ENCODE measurements at regions not wholly inside any gene's neighbourhood (a gene's known extent, or its start where the extent isn't known, plus 50 kb on each side); places are given as distances from the start of the nearest gene placed in this dataset.

DNA sequence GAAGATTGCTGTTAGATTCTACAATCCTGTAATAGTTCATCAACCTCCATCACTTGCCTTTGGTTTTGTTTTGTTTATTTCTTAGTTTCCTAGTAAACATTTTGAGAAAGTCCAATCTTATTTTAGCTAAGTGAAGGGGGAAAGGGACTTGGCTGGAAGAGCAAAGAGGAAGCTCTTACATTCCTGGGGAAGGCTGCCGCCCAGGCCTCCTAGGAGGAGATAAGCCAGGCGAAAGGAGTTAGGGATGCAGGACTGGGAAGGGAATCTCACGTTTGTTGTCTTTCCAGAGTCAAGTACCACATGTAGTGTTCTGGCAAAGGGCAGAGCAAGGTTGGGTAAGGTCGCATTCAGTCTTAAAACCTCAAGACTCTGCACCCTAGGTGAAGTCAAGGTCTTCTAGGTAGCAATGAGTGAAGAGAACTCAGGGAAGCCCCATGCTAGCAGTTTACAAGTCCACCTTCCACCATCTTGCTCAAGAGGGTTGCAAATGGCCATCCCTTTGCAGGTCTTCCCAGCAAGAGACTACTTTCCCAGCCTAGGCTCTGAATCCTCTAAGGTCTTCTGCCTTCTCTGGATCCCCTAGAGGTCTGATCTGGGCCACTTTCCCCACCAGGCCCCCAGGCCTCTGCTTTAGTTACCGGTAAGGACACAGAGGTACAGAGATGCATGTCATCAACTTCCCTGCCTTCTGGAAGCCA lies 320.7 kb downstream of the CYP26B1 start:
- TF ChIP-seq, protein P1, sequence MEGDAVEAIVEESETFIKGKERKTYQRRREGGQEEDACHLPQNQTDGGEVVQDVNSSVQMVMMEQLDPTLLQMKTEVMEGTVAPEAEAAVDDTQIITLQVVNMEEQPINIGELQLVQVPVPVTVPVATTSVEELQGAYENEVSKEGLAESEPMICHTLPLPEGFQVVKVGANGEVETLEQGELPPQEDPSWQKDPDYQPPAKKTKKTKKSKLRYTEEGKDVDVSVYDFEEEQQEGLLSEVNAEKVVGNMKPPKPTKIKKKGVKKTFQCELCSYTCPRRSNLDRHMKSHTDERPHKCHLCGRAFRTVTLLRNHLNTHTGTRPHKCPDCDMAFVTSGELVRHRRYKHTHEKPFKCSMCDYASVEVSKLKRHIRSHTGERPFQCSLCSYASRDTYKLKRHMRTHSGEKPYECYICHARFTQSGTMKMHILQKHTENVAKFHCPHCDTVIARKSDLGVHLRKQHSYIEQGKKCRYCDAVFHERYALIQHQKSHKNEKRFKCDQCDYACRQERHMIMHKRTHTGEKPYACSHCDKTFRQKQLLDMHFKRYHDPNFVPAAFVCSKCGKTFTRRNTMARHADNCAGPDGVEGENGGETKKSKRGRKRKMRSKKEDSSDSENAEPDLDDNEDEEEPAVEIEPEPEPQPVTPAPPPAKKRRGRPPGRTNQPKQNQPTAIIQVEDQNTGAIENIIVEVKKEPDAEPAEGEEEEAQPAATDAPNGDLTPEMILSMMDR (IDR thresholded peaks at IDR 0.05): no peak
- peaks cover 28% of the 10 kb centered on the region for H3K27me3 Mint-ChIP-seq (ENCODE audit: low read depth, poor library complexity)
- DNase-seq: no peak
- H3K27ac Mint-ChIP-seq: no peak overlapping the region
- peaks cover 14% of the 10 kb centered on the region for H3K4me1 Mint-ChIP-seq
- H3K36me3 Mint-ChIP-seq (ENCODE audit: low read depth): peaks cover 5% of the 10 kb centered on the region
- H3K4me3 Mint-ChIP-seq: no peak overlapping the region
- peaks cover 18% of the 10 kb centered on the region for H3K9me3 Mint-ChIP-seq

DNA sequence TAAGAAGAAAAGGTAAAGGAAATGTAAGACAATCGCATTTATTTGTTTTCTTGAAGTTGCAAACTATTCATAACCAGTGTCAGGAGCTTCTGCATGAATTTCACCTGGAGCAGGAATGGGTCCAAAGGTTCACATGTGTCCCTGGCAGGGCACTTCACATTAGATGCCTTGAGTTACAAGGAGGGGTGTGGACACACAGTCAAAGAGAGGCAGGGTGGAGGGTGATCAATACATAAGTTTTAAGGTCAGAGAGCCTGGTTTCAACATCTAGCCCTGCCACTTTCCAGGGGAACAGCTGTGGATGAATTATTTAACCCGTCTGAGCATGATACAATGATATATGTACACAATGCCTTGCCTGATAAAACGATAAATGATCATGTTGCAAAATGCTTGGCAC lies 321.4 kb downstream of the CYP26B1 start:
- Mint-ChIP-seq H3K27me3 (ENCODE audit: low read depth, poor library complexity) (peaks cover 28% of the 10 kb centered on the region), H3K36me3 (ENCODE audit: low read depth) (peaks cover 5% of the 10 kb centered on the region), H3K9me3 (peaks cover 18% of the 10 kb centered on the region), H3K4me3 (no peak overlapping the region), H3K27ac (no peak overlapping the region), H3K4me1 (peaks cover 14% of the 10 kb centered on the region)
- TF ChIP-seq, protein P1 (IDR thresholded peaks at IDR 0.05): no peak
- DNase-seq: no peak

DNA sequence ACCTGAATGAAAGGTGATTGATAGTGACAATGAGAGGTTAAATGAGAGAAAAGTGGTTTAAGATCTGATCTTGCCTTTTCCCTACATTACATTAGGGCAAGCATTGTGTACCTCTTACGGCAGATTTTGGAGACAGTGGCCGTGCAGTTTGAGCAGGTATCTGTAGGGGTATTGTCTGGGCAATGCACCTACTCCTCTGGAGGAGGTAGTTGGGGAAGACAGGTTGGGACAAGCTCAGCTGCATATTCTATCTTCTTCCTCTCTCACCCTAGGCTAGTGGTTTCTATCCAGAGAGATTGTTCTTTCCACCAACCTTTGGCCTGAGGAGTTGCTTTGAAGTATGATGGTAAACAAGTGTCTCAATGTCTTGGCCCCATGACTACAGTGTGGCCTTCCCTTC lies 323.2 kb downstream of the CYP26B1 start:
- H3K4me1 Mint-ChIP-seq: no peaks in the 10 kb centered on the region
- no peak overlapping the region for H3K27ac Mint-ChIP-seq
- DNase-seq: no peak
- peaks cover 19% of the 10 kb centered on the region for H3K27me3 Mint-ChIP-seq (ENCODE audit: low read depth, poor library complexity)
- TF ChIP-seq, protein P1 (IDR thresholded peaks at IDR 0.05): no peak
- H3K36me3 Mint-ChIP-seq (ENCODE audit: low read depth): peaks cover 5% of the 10 kb centered on the region
- peaks cover 18% of the 10 kb centered on the region for H3K9me3 Mint-ChIP-seq
- H3K4me3 Mint-ChIP-seq: no peak overlapping the region

DNA sequence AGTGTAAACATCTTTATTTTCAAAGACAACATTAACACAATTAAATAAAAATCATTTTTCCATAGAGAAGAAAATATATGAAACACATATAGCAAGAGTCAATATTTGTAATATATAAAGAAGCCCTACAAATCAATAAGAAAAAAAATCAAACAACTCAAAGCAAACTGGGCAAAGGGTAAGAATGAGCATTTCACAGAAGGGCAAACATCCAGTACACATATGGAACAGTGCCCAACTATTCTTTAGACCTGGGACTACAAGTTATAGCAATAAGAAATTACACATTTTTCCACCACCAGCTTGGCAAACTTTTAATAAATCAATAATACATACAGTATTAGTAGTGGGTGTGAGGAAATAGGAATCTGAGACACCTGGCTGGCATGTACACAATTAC lies 324.1 kb downstream of the CYP26B1 start:
- H3K4me1 Mint-ChIP-seq: no peaks in the 10 kb centered on the region
- DNase-seq: no peak
- no peak overlapping the region for H3K4me3 Mint-ChIP-seq
- peaks cover 5% of the 10 kb centered on the region for H3K36me3 Mint-ChIP-seq (ENCODE audit: low read depth)
- peaks cover 18% of the 10 kb centered on the region for H3K9me3 Mint-ChIP-seq
- TF ChIP-seq, protein P1 (IDR thresholded peaks at IDR 0.05): no peak
- H3K27me3 Mint-ChIP-seq (ENCODE audit: low read depth, poor library complexity): peaks cover 19% of the 10 kb centered on the region
- H3K27ac Mint-ChIP-seq: no peak overlapping the region

DNA sequence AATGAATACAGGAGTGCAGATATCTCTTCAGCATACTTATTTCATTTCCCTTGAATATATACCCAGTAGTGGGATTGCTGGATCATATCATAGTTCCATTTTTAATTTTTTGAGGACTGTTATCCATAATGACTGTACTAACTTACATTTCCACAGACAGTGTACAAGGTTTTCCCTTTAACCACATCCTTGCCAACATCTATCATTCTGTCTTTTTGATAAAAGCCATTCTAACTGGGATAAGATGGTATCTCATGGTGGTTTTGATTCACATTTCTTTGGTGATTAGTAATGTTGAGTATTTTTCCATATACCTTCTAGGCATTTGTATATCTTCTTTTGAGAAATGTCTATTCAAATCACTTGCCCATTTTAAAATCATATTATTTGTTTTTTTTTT lies 325.2 kb downstream of the CYP26B1 start:
- Mint-ChIP-seq H3K36me3 (ENCODE audit: low read depth) (peaks cover 5% of the 10 kb centered on the region), H3K4me1 (no peaks in the 10 kb centered on the region), H3K27me3 (ENCODE audit: low read depth, poor library complexity) (peaks cover 17% of the 10 kb centered on the region)

More for the DNA sequence above, 325.2 kb downstream of the CYP26B1 start:
- DNase-seq: no peak
- no peak overlapping the region for H3K27ac Mint-ChIP-seq
- TF ChIP-seq, protein P1 (IDR thresholded peaks at IDR 0.05): no peak
- H3K4me3 Mint-ChIP-seq: no peak overlapping the region
- H3K9me3 Mint-ChIP-seq: peaks cover 18% of the 10 kb centered on the region

Measured in nephron progenitor cell (in vitro differentiated cells).